Testis (tissue), 2 donors: ENCODE measurements at regions not wholly inside any gene's neighbourhood (a gene's known extent, or its start where the extent isn't known, plus 50 kb on each side); places are given as distances from the start of the nearest gene placed in this dataset.

Experiments
- CTCF ChIP-seq, 3 experiments: fragments of 450-650 bp in 2 of 3; fragments of 200-600 bp in 1 of 3; sonication (generic) in 1 of 3; IDR thresholded peaks; one replicate each; pipeline ENCODE4 v1.5.1; 2016 to 2019; ENCODE audit warnings: antibody characterized with exemption in 3 of 3, mild to moderate bottlenecking in 2 of 3, moderate library complexity in 1 of 3
- POLR2A ChIP-seq: fragments of 450-650 bp; IDR thresholded peaks from one replicate; pipeline ENCODE4 v1.6.1; 2017; ENCODE audit warnings: antibody characterized with exemption, mild to moderate bottlenecking, moderate library complexity

- no peak for TF ChIP-seq CTCF (IDR thresholded peaks at IDR 0.05)
- no peak for TF ChIP-seq POLR2A
Observed at GRCh38 chr9:129305246-129305645, 127.2 kb upstream of the IER5L start.
